ENCODE measurements at regions not wholly inside any gene's neighbourhood (a gene's known extent, or its start where the extent isn't known, plus 50 kb on each side); places are given as distances from the start of the nearest gene placed in this dataset.
"Not testable (repeated sequence)": the region's sequence is repeated elsewhere in the genome, so short reads cannot be mapped to it uniquely, and the experiment has no call there.

DNA sequence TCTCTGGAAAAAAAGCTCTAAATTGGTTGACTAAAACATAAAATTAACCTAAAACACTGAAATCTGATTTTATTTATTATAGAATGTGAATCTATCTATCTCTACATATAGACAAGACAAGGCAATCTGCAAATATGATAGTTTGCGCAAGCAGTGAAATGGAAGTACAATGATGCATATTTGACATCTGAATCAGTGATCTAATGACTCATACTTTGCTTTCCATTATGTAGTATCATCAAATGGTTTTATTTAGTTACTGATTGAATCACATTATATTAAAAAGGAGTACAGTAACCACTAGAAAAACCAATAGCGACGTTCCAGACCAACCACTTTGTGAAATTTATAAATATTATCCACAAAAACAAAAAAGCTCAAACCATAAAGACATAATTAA lies 1969.3 kb downstream of the PCDH7 start:
- no peaks in the 10 kb centered on the region for H3K4me1 ChIP-seq
- in situ Hi-C loops (cut with MboI; ENCODE audit: low sequenced_read_pairs in 4 of 4) = no loop called here

GRCh38 chr4:32697281-32697814 lies 1977.2 kb downstream of the PCDH7 start:
- H3K36me3 ChIP-seq = no peaks in the 10 kb centered on the region
- in situ Hi-C loops (cut with MboI; ENCODE audit: low sequenced_read_pairs in 4 of 4) (no loop called here), intact Hi-C loops (cut with DNase I; ENCODE audit: low total_unique reads) (no loop called here)
- no peak for DNase-seq
- no peaks in the 10 kb centered on the region for H3K9me3 ChIP-seq
- TF ChIP-seq CTCF (IDR thresholded peaks at IDR 0.05 in 4 of 5, conservative IDR thresholded peaks at IDR 0.05 in 1 of 5) = no peak
- no peak for TF ChIP-seq POLR2A (IDR thresholded peaks at IDR 0.05)
- H3K27me3 ChIP-seq = no peaks in the 10 kb centered on the region
- H3K4me1 ChIP-seq = no peaks in the 10 kb centered on the region
- no peak overlapping the region for H3K4me3 ChIP-seq
- ATAC-seq = no peak
- H3K27ac ChIP-seq = no peak overlapping the region

More for the DNA sequence above, 1969.3 kb downstream of the PCDH7 start:
- Histone ChIP-seq H3K36me3 (no peaks in the 10 kb centered on the region), H3K27me3 (no peaks in the 10 kb centered on the region), H3K4me3 (no peak overlapping the region), H3K9me3 (no peaks in the 10 kb centered on the region), H3K27ac (no peak overlapping the region)
- DNase-seq = no peak
- ATAC-seq = no peak
- TF ChIP-seq CTCF (IDR thresholded peaks at IDR 0.05 in 4 of 5, conservative IDR thresholded peaks at IDR 0.05 in 1 of 5) (no peak), POLR2A (IDR thresholded peaks at IDR 0.05) (no peak)
- intact Hi-C loops (cut with DNase I; ENCODE audit: low total_unique reads) = no loop called here

DNA sequence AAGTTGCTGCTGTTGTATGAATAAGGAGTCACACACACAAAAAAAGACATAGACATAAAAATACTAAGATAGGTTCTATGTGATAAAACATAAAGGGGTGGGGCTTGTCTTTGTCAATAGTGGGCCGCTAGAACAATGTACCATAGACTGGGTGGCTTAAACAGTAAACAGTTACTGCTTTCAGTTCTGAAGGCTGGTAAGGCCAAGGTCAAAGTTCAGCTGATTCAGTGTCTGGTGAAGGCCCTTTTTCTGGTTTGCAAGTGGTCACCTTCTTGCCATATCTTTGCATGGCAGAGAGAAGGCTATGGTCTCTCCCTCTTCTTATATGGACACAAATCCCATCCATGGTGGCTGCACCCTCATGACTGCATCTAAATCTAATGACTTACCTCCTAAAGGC lies 1980.7 kb downstream of the PCDH7 start:
- no peak for DNase-seq
- Histone ChIP-seq H3K27ac (no peak overlapping the region), H3K4me1 (no peaks in the 10 kb centered on the region), H3K4me3 (no peak overlapping the region), H3K9me3 (no peaks in the 10 kb centered on the region), H3K36me3 (no peaks in the 10 kb centered on the region), H3K27me3 (no peaks in the 10 kb centered on the region)
- in situ Hi-C loops (cut with MboI; ENCODE audit: low sequenced_read_pairs in 4 of 4) = no loop called here
- intact Hi-C loops (cut with DNase I; ENCODE audit: low total_unique reads) = no loop called here
- no peak for TF ChIP-seq POLR2A (IDR thresholded peaks at IDR 0.05)
- no peak for TF ChIP-seq CTCF (IDR thresholded peaks at IDR 0.05 in 4 of 5, conservative IDR thresholded peaks at IDR 0.05 in 1 of 5)
- ATAC-seq = no peak

DNA sequence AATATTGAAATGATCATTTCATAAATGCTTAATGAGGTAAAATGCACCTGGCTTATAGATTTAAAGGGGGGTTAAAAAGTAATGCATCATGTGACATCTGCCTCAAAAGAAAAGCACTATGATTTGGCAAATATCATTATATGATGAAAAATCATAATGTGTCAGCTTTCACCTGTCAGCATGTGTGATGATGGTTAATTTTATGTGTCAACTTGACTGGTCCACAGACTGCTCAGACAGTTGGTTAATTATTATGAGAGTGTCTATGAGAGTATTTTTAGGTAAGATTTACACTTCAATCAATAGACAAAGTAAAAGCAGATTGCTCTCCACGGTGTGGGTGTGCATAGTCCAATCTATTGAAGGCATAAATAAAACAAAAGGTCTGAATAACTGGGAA lies 1986.7 kb downstream of the PCDH7 start:
- Histone ChIP-seq H3K9me3 (no peaks in the 10 kb centered on the region), H3K36me3 (no peaks in the 10 kb centered on the region), H3K27ac (no peak overlapping the region), H3K4me1 (no peaks in the 10 kb centered on the region), H3K27me3 (no peaks in the 10 kb centered on the region), H3K4me3 (no peak overlapping the region)
- intact Hi-C loops (cut with DNase I; ENCODE audit: low total_unique reads) = no loop called here
- no peak for DNase-seq
- TF ChIP-seq POLR2A (IDR thresholded peaks at IDR 0.05) = no peak
- TF ChIP-seq CTCF (IDR thresholded peaks at IDR 0.05 in 4 of 5, conservative IDR thresholded peaks at IDR 0.05 in 1 of 5) = no peak
- no peak for ATAC-seq
- in situ Hi-C loops (cut with MboI; ENCODE audit: low sequenced_read_pairs in 4 of 4) = no loop called here

DNA sequence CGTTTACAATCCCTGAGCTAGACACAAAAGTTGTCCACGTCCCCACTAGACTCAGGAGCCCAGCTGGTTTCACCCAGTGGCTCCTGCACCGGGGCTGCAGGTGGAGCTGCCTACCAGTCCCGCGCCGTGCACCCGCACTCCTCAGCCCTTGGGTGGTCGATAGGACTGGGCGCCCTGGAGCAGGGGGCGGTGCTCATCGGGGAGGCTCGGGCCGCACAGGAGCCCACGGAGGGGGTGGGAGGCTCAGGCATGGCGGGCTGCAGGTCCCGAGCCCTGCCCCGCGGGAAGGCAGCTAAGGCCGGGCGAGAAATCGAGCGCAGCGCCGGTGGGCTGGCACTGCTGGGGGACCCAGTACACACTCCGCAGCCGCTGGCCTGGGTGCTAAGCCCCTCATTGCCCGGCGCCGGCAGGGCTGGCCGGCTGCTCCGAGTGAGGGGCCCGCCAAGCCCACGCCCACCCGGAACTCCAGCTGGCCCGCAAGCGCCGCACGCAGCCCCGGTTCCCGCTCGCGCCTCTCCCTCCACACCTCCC lies 1996.0 kb downstream of the PCDH7 start:
- H3K27me3 ChIP-seq; H3K9me3 ChIP-seq; H3K36me3 ChIP-seq; H3K4me1 ChIP-seq; in situ Hi-C loops (cut with MboI; ENCODE audit: low sequenced_read_pairs in 4 of 4); H3K27ac ChIP-seq; intact Hi-C loops (cut with DNase I; ENCODE audit: low total_unique reads); H3K4me3 ChIP-seq; ATAC-seq; DNase-seq: not testable (repeated sequence)
